ENCODE measurements at regions not wholly inside any gene's neighbourhood (a gene's known extent, or its start where the extent isn't known, plus 50 kb on each side); places are given as distances from the start of the nearest gene placed in this dataset.

DNA sequence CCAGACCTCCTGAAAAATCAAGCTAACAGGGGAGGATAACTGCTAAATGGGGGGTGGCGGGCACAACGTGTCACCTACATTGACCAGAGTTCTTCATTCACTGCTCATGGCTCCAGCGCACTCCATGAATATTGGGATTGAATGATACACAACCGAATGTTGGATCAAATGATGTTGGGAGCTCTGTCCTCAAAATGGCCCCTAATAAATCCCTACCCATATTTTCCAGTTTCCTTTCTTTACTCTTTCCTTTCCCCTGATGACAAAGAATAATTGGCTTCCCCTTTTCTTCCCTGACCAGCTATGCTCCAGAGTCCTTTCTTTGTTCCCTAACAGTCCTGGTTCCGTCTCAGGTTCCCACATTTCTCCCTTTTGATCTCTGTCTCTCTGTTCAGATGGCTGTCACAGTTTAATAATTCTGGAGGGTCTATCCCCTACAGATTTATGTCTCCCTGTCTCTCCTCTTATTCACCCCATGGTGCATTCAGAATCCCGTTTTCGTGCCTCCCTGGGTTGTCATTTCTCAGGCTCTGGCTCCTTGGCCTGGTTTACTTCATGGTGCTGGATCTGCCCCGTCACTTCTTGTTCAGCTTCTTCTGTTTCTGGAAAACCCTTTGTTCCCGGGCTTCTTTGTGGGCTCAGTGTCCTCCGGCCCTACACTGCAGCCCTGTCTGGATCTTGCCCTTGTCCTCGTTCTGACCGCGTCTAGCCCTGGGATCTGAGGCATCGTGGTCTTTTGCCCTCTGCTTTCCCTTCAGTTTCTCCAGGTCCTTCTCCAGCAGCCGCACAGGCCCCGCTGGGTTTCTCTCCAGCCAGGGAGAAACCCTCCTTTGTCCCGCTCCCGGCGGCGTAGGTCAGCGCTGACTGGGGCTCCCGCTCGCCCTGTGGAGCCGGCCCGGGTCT is 78.3 kb downstream of the NDUFS5 start:
- no peak for DNase-seq (ENCODE audit: low spot score)
- TF ChIP-seq, protein P1, sequence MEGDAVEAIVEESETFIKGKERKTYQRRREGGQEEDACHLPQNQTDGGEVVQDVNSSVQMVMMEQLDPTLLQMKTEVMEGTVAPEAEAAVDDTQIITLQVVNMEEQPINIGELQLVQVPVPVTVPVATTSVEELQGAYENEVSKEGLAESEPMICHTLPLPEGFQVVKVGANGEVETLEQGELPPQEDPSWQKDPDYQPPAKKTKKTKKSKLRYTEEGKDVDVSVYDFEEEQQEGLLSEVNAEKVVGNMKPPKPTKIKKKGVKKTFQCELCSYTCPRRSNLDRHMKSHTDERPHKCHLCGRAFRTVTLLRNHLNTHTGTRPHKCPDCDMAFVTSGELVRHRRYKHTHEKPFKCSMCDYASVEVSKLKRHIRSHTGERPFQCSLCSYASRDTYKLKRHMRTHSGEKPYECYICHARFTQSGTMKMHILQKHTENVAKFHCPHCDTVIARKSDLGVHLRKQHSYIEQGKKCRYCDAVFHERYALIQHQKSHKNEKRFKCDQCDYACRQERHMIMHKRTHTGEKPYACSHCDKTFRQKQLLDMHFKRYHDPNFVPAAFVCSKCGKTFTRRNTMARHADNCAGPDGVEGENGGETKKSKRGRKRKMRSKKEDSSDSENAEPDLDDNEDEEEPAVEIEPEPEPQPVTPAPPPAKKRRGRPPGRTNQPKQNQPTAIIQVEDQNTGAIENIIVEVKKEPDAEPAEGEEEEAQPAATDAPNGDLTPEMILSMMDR (IDR thresholded peaks at IDR 0.05): no peak

DNA sequence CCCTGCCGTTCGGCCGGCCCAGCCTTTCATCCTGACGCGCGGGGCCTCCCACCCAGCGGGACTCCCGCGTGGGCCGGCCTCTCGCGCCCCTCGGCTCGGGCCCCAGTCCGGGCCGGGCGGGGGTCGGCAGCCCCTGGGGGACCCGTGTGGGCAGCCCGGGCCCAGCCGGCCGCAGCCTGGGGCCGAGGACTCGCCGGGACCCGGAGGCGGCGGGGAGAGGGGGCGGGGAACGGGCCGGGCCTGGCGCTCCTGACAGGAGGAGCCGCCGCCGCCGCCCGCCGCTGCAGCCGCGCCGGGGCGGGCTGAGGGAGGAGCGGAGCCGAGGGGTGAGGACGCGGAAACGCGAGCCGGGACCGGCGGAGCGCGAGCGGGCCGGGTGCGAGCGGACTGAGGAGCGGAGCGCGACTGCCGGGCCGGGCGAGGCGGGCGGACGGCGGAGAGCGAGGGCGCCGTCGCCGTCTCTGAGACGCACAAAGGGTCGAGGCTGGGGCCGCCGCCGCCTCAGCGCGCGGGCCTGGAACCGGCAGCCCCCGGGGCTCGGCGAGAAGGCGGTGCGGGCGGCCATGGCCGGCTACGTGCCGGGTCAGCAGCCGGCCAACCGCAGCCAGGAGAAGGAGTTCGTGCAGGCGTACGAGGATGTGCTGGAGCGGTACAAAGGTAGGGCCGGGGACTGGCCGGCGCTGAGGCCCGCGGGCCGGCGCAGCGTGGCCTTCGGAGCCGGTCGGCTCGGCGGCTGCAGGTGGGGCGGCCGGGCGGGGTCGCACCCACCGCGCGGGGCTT is 79.1 kb downstream of the NDUFS5 start:
- peak overlapping the region; percentile 77 for H3K4me3 ChIP-seq
- peak; percentile 85 for DNase-seq (ENCODE audit: low spot score)
- peak overlapping the region; percentile 94 to 96 for H3K27ac ChIP-seq
- TF ChIP-seq, protein P1 (IDR thresholded peaks at IDR 0.05): no peak

More for the DNA sequence above, 78.3 kb downstream of the NDUFS5 start:
- Histone ChIP-seq H3K27ac (peak overlapping the region; percentile 94 to 96), H3K4me3 (peak overlapping the region; percentile 77)

DNA sequence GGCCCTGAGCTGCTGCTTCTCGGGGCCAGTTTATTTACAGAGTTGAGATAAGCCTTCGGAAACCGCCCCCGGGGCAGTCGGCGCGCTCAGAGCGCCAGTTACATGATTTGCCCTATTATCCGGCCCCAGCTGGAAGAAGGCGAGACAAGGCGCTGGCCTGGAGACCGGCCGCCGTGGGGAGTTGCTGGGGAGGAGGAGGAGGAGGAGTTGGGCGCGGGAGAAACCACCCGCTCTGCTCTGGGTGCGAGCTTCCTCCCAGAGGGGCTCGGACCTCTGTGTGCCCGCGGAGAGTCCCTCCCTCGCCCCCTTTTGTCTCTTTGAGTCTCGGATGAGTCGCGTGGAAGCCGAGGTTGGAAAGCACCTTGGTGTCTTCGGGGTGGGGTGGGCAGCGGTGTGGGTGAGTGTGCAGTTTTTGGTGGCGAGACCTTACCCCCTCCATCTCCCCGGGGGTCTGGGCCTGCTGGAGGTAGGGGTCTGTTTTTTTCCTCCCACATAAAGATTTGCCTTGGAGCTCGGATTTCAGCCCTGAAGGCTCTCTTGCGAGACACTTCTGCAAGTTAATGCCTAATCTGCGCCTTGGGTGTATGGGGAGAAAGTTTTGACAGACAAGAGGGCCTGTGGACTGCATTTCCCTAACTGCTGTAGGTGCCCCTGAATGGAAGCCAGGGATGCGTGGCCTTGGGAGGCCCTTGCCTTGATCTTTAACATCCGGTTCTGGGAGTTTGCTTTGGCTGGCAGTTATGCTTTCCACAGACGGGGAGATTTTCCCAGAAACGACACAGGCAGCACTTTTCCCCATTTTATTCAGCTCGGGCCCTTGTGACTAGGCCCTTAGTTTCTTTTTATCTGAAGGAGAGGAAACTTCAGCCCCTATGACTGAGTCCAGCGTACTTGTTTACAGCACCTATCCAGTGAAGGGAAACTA is 80.0 kb downstream of the NDUFS5 start:
- H3K27ac ChIP-seq: peak overlapping the region; percentile 94 to 96
- H3K4me3 ChIP-seq: peak overlapping the region; percentile 77
- TF ChIP-seq, protein P1 (IDR thresholded peaks at IDR 0.05): no peak
- peak; percentile 83 for DNase-seq (ENCODE audit: low spot score)

DNA sequence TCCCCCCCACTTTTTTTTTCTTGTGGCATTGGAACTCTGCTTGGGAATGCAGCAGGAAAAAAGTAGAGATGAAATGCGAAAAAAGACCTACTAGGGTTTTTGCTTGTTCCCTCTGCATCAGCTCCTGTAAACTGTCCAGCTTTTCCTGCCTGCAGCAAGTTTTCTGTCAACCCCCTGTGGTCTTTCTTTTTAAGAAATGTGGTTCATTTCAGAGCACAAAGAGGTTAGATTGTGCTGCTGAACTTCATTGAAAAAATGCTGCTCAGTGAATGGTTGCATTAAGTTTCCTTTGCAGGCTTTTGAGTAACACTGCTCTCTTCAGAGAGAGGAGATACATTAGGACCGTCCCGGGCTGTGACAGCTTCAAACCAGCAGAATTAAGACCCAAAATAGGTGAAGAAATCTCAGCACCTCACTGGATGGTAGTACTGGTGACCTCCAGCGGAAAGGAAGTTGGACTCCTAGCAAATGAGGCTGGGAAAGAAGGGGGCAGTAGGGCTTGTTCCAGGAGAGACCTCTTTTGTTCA is 80.7 kb downstream of the NDUFS5 start:
- H3K27ac ChIP-seq: peak overlapping the region; percentile 94 to 96
- peak overlapping the region; percentile 77 for H3K4me3 ChIP-seq
- TF ChIP-seq, protein P1 (IDR thresholded peaks at IDR 0.05): no peak
- DNase-seq (ENCODE audit: low spot score): no peak

DNA sequence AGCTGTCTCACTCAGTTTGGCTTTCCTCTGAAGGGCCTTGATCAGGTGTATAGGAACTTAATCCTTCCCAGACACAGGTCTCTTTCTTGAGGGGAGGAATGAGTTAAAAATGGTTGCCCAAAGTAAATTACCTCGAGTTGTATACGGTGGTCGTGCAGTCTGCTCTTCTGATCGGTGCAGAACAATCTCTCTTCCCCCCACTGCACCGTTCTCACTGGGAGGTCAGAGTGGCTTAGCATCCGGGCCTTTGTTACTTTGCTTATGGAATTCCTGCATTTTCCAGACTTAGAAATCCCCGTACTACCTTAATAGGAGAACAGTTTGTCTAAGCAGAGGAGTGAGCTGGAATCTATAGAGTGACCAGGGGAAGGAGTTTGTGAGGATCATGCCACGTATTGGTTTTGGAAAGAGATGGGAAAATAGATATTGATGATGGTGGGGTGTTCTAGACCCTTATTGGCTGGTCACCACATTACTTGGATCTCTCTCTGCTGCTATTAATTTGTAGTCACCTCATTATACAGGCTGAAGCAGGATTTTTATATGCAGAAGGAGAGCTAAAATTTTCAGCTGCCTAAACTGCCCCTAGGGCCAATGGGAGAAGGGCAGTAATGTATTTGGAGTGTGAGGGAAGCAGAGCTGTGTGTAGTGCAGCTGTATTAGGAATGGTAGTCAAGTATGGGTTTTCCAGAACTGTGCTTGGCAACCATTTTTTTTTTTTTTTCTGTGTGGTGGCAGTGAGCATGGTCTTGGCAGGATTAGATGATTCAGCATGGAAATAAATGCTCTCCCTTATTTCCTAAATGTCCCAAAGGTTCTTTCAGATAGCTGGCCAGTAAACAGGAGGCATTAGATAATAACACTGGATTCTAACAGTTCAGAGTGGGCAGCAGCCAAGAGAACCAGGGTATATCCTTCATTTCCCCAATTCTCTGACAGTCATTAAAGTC is 81.5 kb downstream of the NDUFS5 start:
- TF ChIP-seq, protein P1 (IDR thresholded peaks at IDR 0.05): no peak
- DNase-seq (ENCODE audit: low spot score): no peak
- Histone ChIP-seq H3K4me3 (peak overlapping the region; percentile 77), H3K27ac (peak overlapping the region; percentile 94 to 96)

Data from coronary artery (tissue), 2 donors.